GM12874 (cell line): ENCODE measurements at regions not wholly inside any gene's neighbourhood (a gene's known extent, or its start where the extent isn't known, plus 50 kb on each side); places are given as distances from the start of the nearest gene placed in this dataset.

Source experiments
- CTCF ChIP-seq: IDR thresholded peaks from 2 replicates; pipeline ENCODE4 v1.5.1; 2011; ENCODE audit warnings: low read depth, mild to moderate bottlenecking, control low read depth, low read length, moderate library complexity; ENCODE audit not compliant: insufficient read depth

- TF ChIP-seq CTCF: no peak
Measured at GRCh38 chr15:66993090-66993489, 72.3 kb upstream of the SMAD3 start.

GRCh38 chr15:66993874-66994696 lies 71.3 kb upstream of the SMAD3 start:
- TF ChIP-seq CTCF: no peak

GRCh38 chr15:66994927-66995656 lies 70.3 kb upstream of the SMAD3 start:
- TF ChIP-seq CTCF: no peak

- TF ChIP-seq CTCF: no peak
Measured at GRCh38 chr15:66996094-66996493, 69.3 kb upstream of the SMAD3 start.

- no peak for TF ChIP-seq CTCF
Measured at GRCh38 chr15:66997212-66997611, 68.2 kb upstream of the SMAD3 start.

GRCh38 chr15:66999046-66999968 lies 66.1 kb upstream of the SMAD3 start:
- TF ChIP-seq CTCF: no peak

GRCh38 chr15:67000896-67001295 lies 64.5 kb upstream of the SMAD3 start:
- TF ChIP-seq CTCF: no peak
